Kidney tubule cell (primary cell): ENCODE measurements at regions not wholly inside any gene's neighbourhood (a gene's known extent, or its start where the extent isn't known, plus 50 kb on each side); places are given as distances from the start of the nearest gene placed in this dataset.
"Not testable (repeated sequence)": the region's sequence is repeated elsewhere in the genome, so short reads cannot be mapped to it uniquely, and the experiment has no call there.

Experiments used
- DNase-seq: peaks from one replicate; pipeline ENCODE4 v3.0.0-alpha.2; 2018; ENCODE audit warnings: low spot score

GRCh38 chrX:40530509-40530908 is 50.3 kb upstream of the ATP6AP2 start:
- DNase-seq = no peak

- DNase-seq = no peak
These were observed 53.2 kb upstream of the ATP6AP2 start for GRCh38 chrX:40527543-40527942.

- no peak for DNase-seq
These were observed 54.4 kb upstream of the ATP6AP2 start for GRCh38 chrX:40526412-40526811.

GRCh38 chrX:40525901-40526300 is 54.9 kb upstream of the ATP6AP2 start:
- DNase-seq = not testable (repeated sequence)

- no peak for DNase-seq
These were observed 56.3 kb upstream of the ATP6AP2 start for GRCh38 chrX:40524423-40524822.

- DNase-seq = no peak
These were observed 56.9 kb upstream of the ATP6AP2 start for GRCh38 chrX:40523852-40524251.

- no peak for DNase-seq
These were observed 58.8 kb upstream of the ATP6AP2 start for GRCh38 chrX:40521868-40522450.

GRCh38 chrX:40514376-40514775 is 66.4 kb upstream of the ATP6AP2 start:
- DNase-seq = peak; percentile 29

- no peak for DNase-seq
These were observed 66.9 kb upstream of the ATP6AP2 start for GRCh38 chrX:40513835-40514234.

GRCh38 chrX:40513012-40513411 is 67.8 kb upstream of the ATP6AP2 start:
- DNase-seq = no peak

- no peak for DNase-seq
These were observed 69.5 kb upstream of the ATP6AP2 start for GRCh38 chrX:40511258-40511657.

- no peak for DNase-seq
These were observed 72.2 kb upstream of the ATP6AP2 start for GRCh38 chrX:40508560-40508959.

- DNase-seq = peak; percentile 78
These were observed 74.4 kb upstream of the ATP6AP2 start for GRCh38 chrX:40506201-40506985.

- peak; percentile 93 for DNase-seq
These were observed 75.8 kb upstream of the ATP6AP2 start for GRCh38 chrX:40504801-40505605.

GRCh38 chrX:40503094-40503493 is 77.7 kb upstream of the ATP6AP2 start:
- DNase-seq = no peak

GRCh38 chrX:40502688-40503087 is 78.1 kb upstream of the ATP6AP2 start:
- no peak for DNase-seq

GRCh38 chrX:40501164-40501855 is 79.5 kb upstream of the ATP6AP2 start:
- DNase-seq = no peak

- DNase-seq = no peak
These were observed 84.0 kb upstream of the ATP6AP2 start for GRCh38 chrX:40496728-40497127.

GRCh38 chrX:40495659-40496058 is 85.1 kb upstream of the ATP6AP2 start:
- DNase-seq = no peak

GRCh38 chrX:40494005-40494404 is 86.8 kb upstream of the ATP6AP2 start:
- DNase-seq = no peak

- DNase-seq = no peak
These were observed 92.5 kb upstream of the ATP6AP2 start for GRCh38 chrX:40488296-40488695.

- DNase-seq = no peak
These were observed 94.8 kb upstream of the ATP6AP2 start for GRCh38 chrX:40485973-40486372.
